NCI-H1436 treated with DMSO at 0.1 percent for 48 hours (cell line): ENCODE measurements at regions not wholly inside any gene's neighbourhood (a gene's known extent, or its start where the extent isn't known, plus 50 kb on each side); places are given as distances from the start of the nearest gene placed in this dataset.

ENCODE experiments used
- DNase-seq: peaks from one replicate; lab custom pipeline; 2025; lab: John Stamatoyannopoulos, UW

GRCh38 chr10:130743751-130744271 is 567.7 kb downstream of the TCERG1L start:
- DNase-seq, result no peak

- no peak for DNase-seq
Observed at GRCh38 chr10:130744631-130745030, 566.9 kb downstream of the TCERG1L start.

- DNase-seq, result no peak
Observed at GRCh38 chr10:130745251-130745650, 566.3 kb downstream of the TCERG1L start.

GRCh38 chr10:130745821-130746220 is 565.7 kb downstream of the TCERG1L start:
- no peak for DNase-seq

GRCh38 chr10:130746311-130746710 is 565.2 kb downstream of the TCERG1L start:
- DNase-seq, result no peak

GRCh38 chr10:130747356-130747755 is 564.2 kb downstream of the TCERG1L start:
- no peak for DNase-seq

- no peak for DNase-seq
Observed at GRCh38 chr10:130747946-130748345, 563.6 kb downstream of the TCERG1L start.

GRCh38 chr10:130748409-130749057 is 563.0 kb downstream of the TCERG1L start:
- DNase-seq, result no peak

GRCh38 chr10:130749911-130750310 is 561.6 kb downstream of the TCERG1L start:
- DNase-seq, result no peak

- no peak for DNase-seq
Observed at GRCh38 chr10:130750441-130750840, 561.1 kb downstream of the TCERG1L start.

- DNase-seq, result no peak
Observed at GRCh38 chr10:130751106-130751840, 560.2 kb downstream of the TCERG1L start.

GRCh38 chr10:130751851-130752250 is 559.7 kb downstream of the TCERG1L start:
- no peak for DNase-seq

GRCh38 chr10:130756651-130757050 is 554.9 kb downstream of the TCERG1L start:
- no peak for DNase-seq

GRCh38 chr10:130757271-130757670 is 554.2 kb downstream of the TCERG1L start:
- DNase-seq, result no peak

- no peak for DNase-seq
Observed at GRCh38 chr10:130757821-130758489, 553.6 kb downstream of the TCERG1L start.

GRCh38 chr10:130758529-130758928 is 553.0 kb downstream of the TCERG1L start:
- DNase-seq, result no peak

- DNase-seq, result no peak
Observed at GRCh38 chr10:130761032-130761575, 550.4 kb downstream of the TCERG1L start.

- no peak for DNase-seq
Observed at GRCh38 chr10:130761788-130762301, 549.7 kb downstream of the TCERG1L start.

- DNase-seq, result no peak
Observed at GRCh38 chr10:130762491-130762890, 549.0 kb downstream of the TCERG1L start.

- DNase-seq, result no peak
Observed at GRCh38 chr10:130763071-130763470, 548.5 kb downstream of the TCERG1L start.

GRCh38 chr10:130763491-130763890 is 548.0 kb downstream of the TCERG1L start:
- DNase-seq, result no peak

GRCh38 chr10:130764651-130765050 is 546.9 kb downstream of the TCERG1L start:
- no peak for DNase-seq
